GM20000 (cell line): ENCODE measurements at regions not wholly inside any gene's neighbourhood (a gene's known extent, or its start where the extent isn't known, plus 50 kb on each side); places are given as distances from the start of the nearest gene placed in this dataset.

ENCODE experiments used
- DNase-seq: peaks from one replicate; pipeline ENCODE4 v3.0.0; 2012; ENCODE audit warnings: low spot score
- CTCF ChIP-seq: IDR thresholded peaks from 2 replicates; pipeline ENCODE4 v1.5.1; 2012; ENCODE audit warnings: mild to moderate bottlenecking, control low read depth; ENCODE audit errors: extremely low read depth, missing control alignments

- DNase-seq, result no peak
- TF ChIP-seq CTCF, result no peak
Observed at GRCh38 chr2:52294628-52295027, 1262.7 kb upstream of the NRXN1 start.

GRCh38 chr2:52292801-52293200 lies 1260.9 kb upstream of the NRXN1 start:
- DNase-seq, result no peak
- no peak for TF ChIP-seq CTCF

- DNase-seq, result no peak
- TF ChIP-seq CTCF, result no peak
Observed at GRCh38 chr2:52289741-52290140, 1257.8 kb upstream of the NRXN1 start.

- no peak for TF ChIP-seq CTCF
Observed at GRCh38 chr2:52288596-52288995, 1256.7 kb upstream of the NRXN1 start.

GRCh38 chr2:52269696-52270485 lies 1238.0 kb upstream of the NRXN1 start:
- TF ChIP-seq CTCF, result no peak

More at GRCh38 chr2:52288596-52288995, 1256.7 kb upstream of the NRXN1 start:
- DNase-seq, result no peak

GRCh38 chr2:52264911-52265310 lies 1233.0 kb upstream of the NRXN1 start:
- TF ChIP-seq CTCF, result no peak
- DNase-seq, result no peak

More at GRCh38 chr2:52269696-52270485, 1238.0 kb upstream of the NRXN1 start:
- no peak for DNase-seq

- no peak for TF ChIP-seq CTCF
- DNase-seq, result no peak
Observed at GRCh38 chr2:52264488-52264887, 1232.6 kb upstream of the NRXN1 start.
